H1 (cell line): ENCODE measurements at regions not wholly inside any gene's neighbourhood (a gene's known extent, or its start where the extent isn't known, plus 50 kb on each side); places are given as distances from the start of the nearest gene placed in this dataset.

Source experiments
- CTCF ChIA-PET: fragments of 300-600 bp; sonication (Branson Sonifier 250); formaldehyde crosslinking; loops from one replicate; lab custom pipeline; 2021; ENCODE audit not compliant: partially characterized antibody; lab: Charles Lee
- POLR2A ChIA-PET: fragments of 300-600 bp; sonication (Branson Sonifier 250); formaldehyde crosslinking; loops from one replicate; lab custom pipeline; 2021; ENCODE audit warnings: inconsistent platforms; ENCODE audit not compliant: partially characterized antibody; lab: Charles Lee
- DNase-seq, 2 experiments: peaks; one replicate each; pipeline versions ENCODE4 v3.0.0 to v3.0.0-alpha.2; 2010 to 2022; ENCODE audit warnings: low spot score in 2 of 2, low read depth in 1 of 2, mixed read lengths in 1 of 2
- FAIRE-seq: peaks from 2 replicates; lab custom pipeline; 2011; peaks lifted over from hg19 to GRCh38; lab: Jason Lieb, UNC
- H2AFZ ChIP-seq: 2 replicates; pipeline ENCODE4 v1.8.1; 2012; ENCODE audit warnings: low read length, inconsistent platforms
- H2AK5ac ChIP-seq: 2 replicates; pipeline ENCODE4 v1.6.1; 2013; ENCODE audit warnings: low read depth, low read length
- H2BK120ac ChIP-seq: replicated peaks from 2 replicates; pipeline ENCODE3; 2013; ENCODE audit warnings: low read depth, low read length, inconsistent platforms
- H2BK12ac ChIP-seq: 2 replicates; pipeline ENCODE4 v1.6.1; 2013; ENCODE audit warnings: low read depth, low read length
- H2BK15ac ChIP-seq: 2 replicates; pipeline ENCODE4 v1.6.1; 2013; ENCODE audit warnings: low read length
- H2BK20ac ChIP-seq: 2 replicates; pipeline ENCODE4 v1.6.1; 2013; ENCODE audit warnings: low read length
- H2BK5ac ChIP-seq: 2 replicates; pipeline ENCODE4 v1.6.1; 2013; ENCODE audit warnings: low read depth, low read length
- H3K14ac ChIP-seq: 2 replicates; pipeline ENCODE4 v1.6.1; 2013; ENCODE audit warnings: inconsistent platforms; ENCODE audit not compliant: insufficient read length
- H3K18ac ChIP-seq: 2 replicates; pipeline ENCODE4 v1.6.1; 2013; ENCODE audit warnings: low read length; ENCODE audit errors: extremely low read depth
- H3K23ac ChIP-seq: 2 replicates; pipeline ENCODE4 v1.6.1; 2013; ENCODE audit warnings: inconsistent platforms; ENCODE audit not compliant: insufficient read length
- H3K23me2 ChIP-seq: 2 replicates; pipeline ENCODE4 v1.6.1; 2013; ENCODE audit warnings: low read depth, low read length
- H3K27ac ChIP-seq: 2 replicates; pipeline ENCODE4 v1.6.1; 2011; ENCODE audit warnings: low read depth, low read length, inconsistent platforms
- H3K27me3 ChIP-seq, 4 experiments: replicated peaks in 1 of 4; 1 replicate in 1 of 4; 2 replicates in 3 of 4; pipeline versions ENCODE4 v1.6.1 to v1.8.1; 2011 to 2013; ENCODE audit warnings: low read length in 3 of 4, mild to moderate bottlenecking in 3 of 4, inconsistent platforms in 2 of 4, mixed read lengths in 2 of 4, moderate library complexity in 1 of 4; ENCODE audit not compliant: control insufficient read depth in 3 of 4, insufficient read depth in 3 of 4; ENCODE audit errors: extremely low read depth in 1 of 4
- H3K36me3 ChIP-seq, 4 experiments: 2 replicates each; pipeline versions ENCODE4 v1.6.1 to v1.8.1; 2011 to 2013; ENCODE audit warnings: mild to moderate bottlenecking in 4 of 4, low read length in 3 of 4, moderate library complexity in 2 of 4, control low read depth in 1 of 4, inconsistent platforms in 1 of 4; ENCODE audit not compliant: insufficient read depth in 4 of 4, control insufficient read depth in 2 of 4
- H3K4ac ChIP-seq: replicated peaks from 2 replicates; pipeline ENCODE3; 2013; ENCODE audit warnings: low read length, low read depth, mixed read lengths, inconsistent platforms; ENCODE audit not compliant: insufficient read length
- H3K4me1 ChIP-seq, 4 experiments: replicated peaks in 1 of 4; 1 replicate in 1 of 4; 2 replicates in 3 of 4; pipeline versions ENCODE4 v1.6.1 to v1.8.1; 2011 to 2013; ENCODE audit warnings: low read length in 3 of 4, inconsistent platforms in 2 of 4, mixed read lengths in 1 of 4; ENCODE audit not compliant: insufficient read depth in 4 of 4, control insufficient read depth in 3 of 4
- H3K4me2 ChIP-seq, 2 experiments: 2 replicates each; pipeline versions ENCODE4 v1.6.1 to v1.8.1; 2011 to 2013; ENCODE audit warnings: low read depth in 2 of 2, low read length in 2 of 2, control low read depth in 1 of 2, inconsistent platforms in 1 of 2, mild to moderate bottlenecking in 1 of 2; ENCODE audit not compliant: insufficient read depth in 1 of 2
- H3K4me3 ChIP-seq, 4 experiments: fragments of 200-600, 300-600 bp in 1 of 4; sonication (generic), shearing (Covaris generic), sonication (Bioruptor Twin) in 1 of 4; 2 replicates each; pipeline versions ENCODE4 v1.5.1 to v1.8.1; 2011 to 2016; ENCODE audit warnings: low read length in 4 of 4, low read depth in 3 of 4, control low read depth in 2 of 4, inconsistent platforms in 2 of 4, mild to moderate bottlenecking in 2 of 4, mixed read lengths in 1 of 4, moderate library complexity in 1 of 4; ENCODE audit not compliant: insufficient read depth in 2 of 4; ENCODE audit errors: extremely low read depth in 1 of 4
- H3K56ac ChIP-seq: replicated peaks from 2 replicates; pipeline ENCODE3; 2013; ENCODE audit warnings: low read depth, mild to moderate bottlenecking, mixed read lengths, low read length, inconsistent platforms; ENCODE audit not compliant: insufficient read length
- H3K79me1 ChIP-seq: 2 replicates; pipeline ENCODE4 v1.6.1; 2013; ENCODE audit warnings: low read depth, low read length, control low read depth
- H3K79me2 ChIP-seq, 2 experiments: 2 replicates each; pipeline versions ENCODE4 v1.6.1 to v1.8.1; 2012 to 2013; ENCODE audit warnings: low read length in 2 of 2, mild to moderate bottlenecking in 2 of 2, inconsistent platforms in 1 of 2; ENCODE audit not compliant: insufficient read depth in 2 of 2, control insufficient read depth in 1 of 2
- H3K9ac ChIP-seq, 4 experiments: replicated peaks in 1 of 4; 1 replicate in 1 of 4; 2 replicates in 3 of 4; pipeline versions ENCODE4 v1.6.1 to v1.8.1; 2011 to 2013; ENCODE audit warnings: low read depth in 3 of 4, low read length in 3 of 4, control low read depth in 2 of 4, mild to moderate bottlenecking in 2 of 4, moderate library complexity in 2 of 4, inconsistent platforms in 1 of 4; ENCODE audit errors: extremely low read depth in 1 of 4
- H3K9me3 ChIP-seq, 2 experiments: 2 replicates each; pipeline versions ENCODE4 v1.6.1 to v1.8.1; 2012 to 2013; ENCODE audit warnings: mild to moderate bottlenecking in 2 of 2, moderate library complexity in 2 of 2, control low read depth in 1 of 2, inconsistent platforms in 1 of 2, low read depth in 1 of 2, low read length in 1 of 2, mixed read lengths in 1 of 2; ENCODE audit not compliant: insufficient read depth in 2 of 2
- H4K20me1 ChIP-seq, 2 experiments: replicated peaks in 1 of 2; 2 replicates each; pipeline versions ENCODE3 to v1.8.1; 2011 to 2013; ENCODE audit warnings: inconsistent platforms in 2 of 2, low read length in 2 of 2, mild to moderate bottlenecking in 1 of 2; ENCODE audit not compliant: insufficient read depth in 2 of 2, control insufficient read depth in 1 of 2
- H4K5ac ChIP-seq: 2 replicates; pipeline ENCODE4 v1.6.1; 2013; ENCODE audit warnings: low read length, low read depth, mixed read lengths, inconsistent platforms; ENCODE audit not compliant: insufficient read length
- H4K8ac ChIP-seq: 2 replicates; pipeline ENCODE4 v1.8.0; 2013; ENCODE audit warnings: mild to moderate bottlenecking, moderate library complexity, low read length, inconsistent platforms; ENCODE audit not compliant: insufficient read depth; ENCODE audit errors: extremely low read depth
- H4K91ac ChIP-seq: replicated peaks from 2 replicates; pipeline ENCODE3; 2013; ENCODE audit warnings: low read length, mixed read lengths, inconsistent platforms; ENCODE audit not compliant: insufficient read length
- ASH2L ChIP-seq: fragments of 200-600, 300-600 bp; sonication (generic); IDR thresholded peaks from one replicate; pipeline ENCODE4 v1.7.1; 2017; ENCODE audit warnings: low read length
- ATF3 ChIP-seq: IDR thresholded peaks from 2 replicates; pipeline ENCODE4 v1.6.1; 2011; ENCODE audit warnings: low read depth, mild to moderate bottlenecking, low read length; ENCODE audit not compliant: insufficient read depth
- BACH1 ChIP-seq: IDR thresholded peaks from 2 replicates; pipeline ENCODE4 v1.6.1; 2012; ENCODE audit warnings: low read length, improper control_type of control experiment
- CBX5 ChIP-seq: fragments of 300-800, 300-1000 bp; sonication (generic); IDR thresholded peaks from 2 replicates; pipeline ENCODE4 v1.7.1; 2016; ENCODE audit warnings: antibody characterized with exemption, low read length, low read depth
- EP300 ChIP-seq, 2 experiments: IDR thresholded peaks; 1 replicate in 1 of 2; 2 replicates in 1 of 2; pipeline ENCODE4 v1.6.1; 2011 to 2012; ENCODE audit warnings: low read depth in 2 of 2, low read length in 2 of 2, mild to moderate bottlenecking in 2 of 2, borderline replicate concordance in 1 of 2, inconsistent platforms in 1 of 2, moderate library complexity in 1 of 2
- FOSL1 ChIP-seq: IDR thresholded peaks from 2 replicates; pipeline ENCODE4 v1.6.1; 2011; ENCODE audit warnings: mild to moderate bottlenecking, low read depth, low read length, moderate library complexity; ENCODE audit not compliant: insufficient read depth
- HDAC2 ChIP-seq, 2 experiments: fragments of 300-600 bp in 1 of 2; sonication (generic) in 1 of 2; IDR thresholded peaks; 2 replicates each; pipeline ENCODE4 v1.6.1; 2011 to 2012; ENCODE audit warnings: low read depth in 2 of 2, low read length in 2 of 2, mild to moderate bottlenecking in 2 of 2, moderate library complexity in 2 of 2, borderline replicate concordance in 1 of 2, inconsistent platforms in 1 of 2
- JUN ChIP-seq: IDR thresholded peaks from 2 replicates; pipeline ENCODE4 v1.6.1; 2011; ENCODE audit warnings: low read depth, mild to moderate bottlenecking, improper control_type of control experiment, low read length
- JUND ChIP-seq: IDR thresholded peaks from 2 replicates; pipeline ENCODE4 v1.6.1; 2011; ENCODE audit warnings: mild to moderate bottlenecking, improper control_type of control experiment, low read length
- KDM4A ChIP-seq: IDR thresholded peaks from one replicate; pipeline ENCODE4 v1.7.1; 2012; ENCODE audit warnings: low read depth, mild to moderate bottlenecking, moderate library complexity, low read length, inconsistent platforms; ENCODE audit not compliant: severe bottlenecking
- RFX5 ChIP-seq: IDR thresholded peaks from 2 replicates; pipeline ENCODE4 v1.6.1; 2011; ENCODE audit warnings: low read depth, low read length, improper control_type of control experiment, borderline replicate concordance
- SIX5 ChIP-seq: IDR thresholded peaks from 2 replicates; pipeline ENCODE4 v1.6.1; 2011; ENCODE audit warnings: mild to moderate bottlenecking, low read depth, low read length
- ZNF274 ChIP-seq: IDR thresholded peaks from 2 replicates; pipeline ENCODE4 v1.7.0; 2012; ENCODE audit warnings: low read length, borderline replicate concordance; ENCODE audit errors: extremely low read depth
- WGBS, 2 experiments: shearing (Covaris generic) in 1 of 2; methylation state at CpG; one replicate each; pipeline versions ENCODE4 v1.1.6 to v1.1.7; 2013 to 2015; ENCODE audit warnings: low lambda C conversion rate in 2 of 2, mixed read lengths in 2 of 2, inconsistent platforms in 1 of 2, low coverage in 1 of 2, missing lambda C conversion rate in 1 of 2; ENCODE audit not compliant: insufficient replicate concordance in 2 of 2, insufficient coverage in 1 of 2, insufficient read length in 1 of 2; ENCODE audit errors: extremely low coverage in 1 of 2, missing lambda C conversion rate in 1 of 2; 5-methylcytosine and 5-hydroxymethylcytosine counted together

- no peak overlapping the region for H3K14ac ChIP-seq
- H2AK5ac ChIP-seq: no peak overlapping the region
- no peak overlapping the region for H3K23ac ChIP-seq
- H3K9me3 ChIP-seq: no peaks in the 10 kb centered on the region
- DNase-seq (no peak), FAIRE-seq (no peak)
- no peaks in the 10 kb centered on the region for H3K79me1 ChIP-seq
- ChIA-PET CTCF (interaction anchor here (0.6 to 0.7 kb wide), 2 partner anchors 597 to 1040 kb away, joined by 3 read pairs; no protein-coding TSS in a partner anchor), POLR2A (interaction anchor here (0.6 kb wide), 1 partner anchor 122 kb away, joined by 4 read pairs; no protein-coding TSS in a partner anchor)
- H3K79me2 ChIP-seq: no peaks in the 10 kb centered on the region
- no peak overlapping the region for H3K56ac ChIP-seq
- no peak overlapping the region for H3K4me3 ChIP-seq
- no peak overlapping the region for H2BK12ac ChIP-seq
- no peaks in the 10 kb centered on the region for H3K4me1 ChIP-seq
- no peak overlapping the region for H3K4ac ChIP-seq
- no peak overlapping the region for H4K91ac ChIP-seq
- no peak overlapping the region for H3K27ac ChIP-seq
- H3K36me3 ChIP-seq: no peaks in the 10 kb centered on the region
- H3K9ac ChIP-seq: no peak overlapping the region
- no peak overlapping the region for H2BK5ac ChIP-seq
- H2BK120ac ChIP-seq: no peak overlapping the region
- H3K27me3 ChIP-seq: no peaks in the 10 kb centered on the region
- WGBS, 2 experiments: 97% methylated on average over 3 of the region's 3 CpGs; no CpG with 5 or more reads in 1 of the 2 experiments
- no peaks in the 10 kb centered on the region for H4K20me1 ChIP-seq
- H4K8ac ChIP-seq: no peak overlapping the region
- H2BK15ac ChIP-seq: no peak overlapping the region
- H3K18ac ChIP-seq: no peak overlapping the region
- H2BK20ac ChIP-seq: no peak overlapping the region
- no peak overlapping the region for H3K4me2 ChIP-seq
- no peak overlapping the region for H4K5ac ChIP-seq
- H3K23me2 ChIP-seq: no peaks in the 10 kb centered on the region
- H2AFZ ChIP-seq: no peak overlapping the region
- TF ChIP-seq HDAC2 (IDR thresholded peaks at IDR 0.05; ENCODE audit: borderline replicate concordance in 1 of 2, low read depth in 2 of 2, low read length in 2 of 2) (no peak), ATF3 (no peak), KDM4A (no peak), JUND (no peak), CBX5 (no peak), SIX5 (no peak), BACH1 (no peak), RFX5 (no peak), ZNF274 (no peak), ASH2L (no peak), FOSL1 (no peak), JUN (no peak), EP300 (IDR thresholded peaks at IDR 0.05; ENCODE audit: borderline replicate concordance in 1 of 2, low read depth in 2 of 2, low read length in 2 of 2) (no peak)
Measured at GRCh38 chrX:39665830-39666518, 431.8 kb downstream of the BCOR start.
